Bronchial epithelial cell (primary cell): ENCODE measurements at regions not wholly inside any gene's neighbourhood (a gene's known extent, or its start where the extent isn't known, plus 50 kb on each side); places are given as distances from the start of the nearest gene placed in this dataset.

Experiments
- DNase-seq: peaks from one replicate; pipeline ENCODE4 v3.0.0-alpha.2; 2010; ENCODE audit warnings: low read depth
- FAIRE-seq: peaks from 2 replicates; lab custom pipeline; 2011; peaks lifted over from hg19 to GRCh38; lab: Jason Lieb, UNC
- H3K27me3 ChIP-seq: 2 replicates; pipeline ENCODE4 v1.5.1; 2011; ENCODE audit warnings: low read length; ENCODE audit not compliant: control insufficient read depth, insufficient read depth
- H3K36me3 ChIP-seq: 2 replicates; pipeline ENCODE4 v1.5.1; 2011; ENCODE audit warnings: low read length; ENCODE audit not compliant: control insufficient read depth, insufficient read depth
- H3K4me3 ChIP-seq: 2 replicates; pipeline ENCODE4 v1.5.1; 2011; ENCODE audit warnings: mild to moderate bottlenecking, low read depth, low read length, control low read depth
- TF ChIP-seq, protein P1 (sequence below): IDR thresholded peaks from 2 replicates; pipeline ENCODE4 v1.5.1; 2011; ENCODE audit warnings: mild to moderate bottlenecking, moderate library complexity, low read length, control low read depth, inconsistent platforms; ENCODE audit not compliant: insufficient read depth, severe bottlenecking

DNA sequence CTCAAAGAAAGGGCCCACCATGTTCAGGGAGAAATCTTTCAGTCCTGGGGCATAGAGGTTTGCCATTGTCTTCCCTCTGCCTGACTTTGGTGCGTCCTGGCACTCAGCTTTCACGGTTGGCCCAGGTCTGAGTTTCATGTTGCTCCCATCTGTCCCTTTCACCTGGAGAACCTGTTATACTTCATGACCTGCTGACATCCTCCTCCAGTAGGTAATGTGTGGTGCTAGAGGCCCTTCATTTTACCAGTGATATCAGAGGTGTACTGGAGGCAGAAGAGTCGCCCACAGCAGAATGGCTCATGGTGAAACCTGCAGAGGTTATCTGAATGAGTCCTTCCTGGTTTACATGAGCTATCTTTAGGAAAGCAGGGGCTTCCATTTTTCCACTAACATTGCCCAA, 128.8 kb upstream of the DLX2 start:
- FAIRE-seq: no peak
- TF ChIP-seq, protein P1, sequence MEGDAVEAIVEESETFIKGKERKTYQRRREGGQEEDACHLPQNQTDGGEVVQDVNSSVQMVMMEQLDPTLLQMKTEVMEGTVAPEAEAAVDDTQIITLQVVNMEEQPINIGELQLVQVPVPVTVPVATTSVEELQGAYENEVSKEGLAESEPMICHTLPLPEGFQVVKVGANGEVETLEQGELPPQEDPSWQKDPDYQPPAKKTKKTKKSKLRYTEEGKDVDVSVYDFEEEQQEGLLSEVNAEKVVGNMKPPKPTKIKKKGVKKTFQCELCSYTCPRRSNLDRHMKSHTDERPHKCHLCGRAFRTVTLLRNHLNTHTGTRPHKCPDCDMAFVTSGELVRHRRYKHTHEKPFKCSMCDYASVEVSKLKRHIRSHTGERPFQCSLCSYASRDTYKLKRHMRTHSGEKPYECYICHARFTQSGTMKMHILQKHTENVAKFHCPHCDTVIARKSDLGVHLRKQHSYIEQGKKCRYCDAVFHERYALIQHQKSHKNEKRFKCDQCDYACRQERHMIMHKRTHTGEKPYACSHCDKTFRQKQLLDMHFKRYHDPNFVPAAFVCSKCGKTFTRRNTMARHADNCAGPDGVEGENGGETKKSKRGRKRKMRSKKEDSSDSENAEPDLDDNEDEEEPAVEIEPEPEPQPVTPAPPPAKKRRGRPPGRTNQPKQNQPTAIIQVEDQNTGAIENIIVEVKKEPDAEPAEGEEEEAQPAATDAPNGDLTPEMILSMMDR: no peak
- DNase-seq: no peak
- no peak overlapping the region for H3K4me3 ChIP-seq
- no peaks in the 10 kb centered on the region for H3K36me3 ChIP-seq
- no peaks in the 10 kb centered on the region for H3K27me3 ChIP-seq

DNA sequence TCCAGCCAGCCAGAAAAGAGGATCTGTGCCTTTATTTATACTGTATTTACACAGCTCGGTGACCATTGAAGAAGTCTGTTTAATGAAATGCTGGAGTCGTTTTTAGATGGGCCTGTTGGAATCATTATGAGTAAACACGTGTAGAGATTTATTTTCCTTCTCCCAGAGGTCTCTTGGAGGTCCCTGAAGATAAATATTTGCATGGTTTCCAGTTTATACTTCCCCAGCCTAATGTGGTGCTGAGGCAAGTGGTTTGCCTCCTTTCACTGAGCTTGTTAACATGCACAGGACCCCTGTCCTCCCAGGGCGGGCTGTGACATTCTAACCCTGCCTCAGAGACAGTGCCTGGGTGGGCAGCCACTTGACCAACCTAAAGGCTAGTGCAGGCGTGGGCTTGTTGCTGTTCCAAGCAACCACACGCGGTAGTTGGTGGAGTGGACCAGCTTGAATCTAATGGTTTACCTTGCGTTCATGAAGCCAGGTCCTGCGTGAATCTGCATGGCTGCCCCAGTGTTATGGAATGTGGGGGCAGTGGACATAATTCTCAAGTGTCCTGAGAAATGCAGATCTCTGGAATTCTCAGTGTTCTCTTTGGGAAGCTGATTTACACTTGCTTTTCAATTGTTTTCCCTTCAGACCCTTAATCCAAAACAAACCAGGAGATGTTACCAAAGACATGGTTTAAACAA, 130.2 kb upstream of the DLX2 start:
- H3K27me3 ChIP-seq: no peaks in the 10 kb centered on the region
- DNase-seq (no peak), FAIRE-seq (no peak)
- H3K36me3 ChIP-seq: no peaks in the 10 kb centered on the region
- no peak overlapping the region for H3K4me3 ChIP-seq
- TF ChIP-seq, protein P1: no peak

DNA sequence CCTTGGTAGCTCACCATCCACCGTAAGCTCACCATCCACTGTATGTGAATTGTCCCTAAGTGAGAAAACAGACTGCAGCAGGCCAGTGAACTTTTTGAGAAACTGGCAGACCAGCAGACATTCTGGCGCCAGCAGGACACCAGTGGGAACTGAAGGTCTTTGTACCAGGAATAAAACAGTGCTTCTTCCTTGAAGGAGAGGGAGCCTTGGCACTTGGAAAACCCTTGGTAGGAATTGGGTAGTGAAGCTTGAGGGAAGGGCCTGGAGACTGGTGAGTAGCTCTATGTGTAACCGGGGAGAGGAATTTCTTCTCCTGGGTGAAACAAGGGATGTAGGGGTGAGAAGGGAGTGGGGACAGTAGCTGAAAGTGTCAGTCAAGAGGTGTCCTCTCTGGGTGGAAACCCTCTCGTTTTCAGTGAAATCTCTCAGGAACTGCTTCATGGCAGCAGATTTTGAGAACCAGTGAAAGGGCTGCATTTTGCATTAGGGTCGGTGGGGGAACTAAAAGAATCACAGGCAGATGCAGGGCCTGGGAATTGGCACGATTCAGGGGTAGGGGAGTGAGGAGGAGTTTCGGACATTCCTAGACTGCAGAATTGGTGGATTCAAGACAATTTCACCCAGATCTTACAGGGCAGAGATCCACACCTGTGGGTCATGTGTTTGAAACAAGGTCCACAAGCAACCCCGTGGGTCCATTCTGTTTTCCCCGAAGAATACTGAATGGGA, 131.5 kb upstream of the DLX2 start:
- Histone ChIP-seq H3K27me3 (no peaks in the 10 kb centered on the region), H3K36me3 (no peaks in the 10 kb centered on the region), H3K4me3 (no peak overlapping the region)
- TF ChIP-seq, protein P1: no peak
- DNase-seq (no peak), FAIRE-seq (peak; percentile 70)

DNA sequence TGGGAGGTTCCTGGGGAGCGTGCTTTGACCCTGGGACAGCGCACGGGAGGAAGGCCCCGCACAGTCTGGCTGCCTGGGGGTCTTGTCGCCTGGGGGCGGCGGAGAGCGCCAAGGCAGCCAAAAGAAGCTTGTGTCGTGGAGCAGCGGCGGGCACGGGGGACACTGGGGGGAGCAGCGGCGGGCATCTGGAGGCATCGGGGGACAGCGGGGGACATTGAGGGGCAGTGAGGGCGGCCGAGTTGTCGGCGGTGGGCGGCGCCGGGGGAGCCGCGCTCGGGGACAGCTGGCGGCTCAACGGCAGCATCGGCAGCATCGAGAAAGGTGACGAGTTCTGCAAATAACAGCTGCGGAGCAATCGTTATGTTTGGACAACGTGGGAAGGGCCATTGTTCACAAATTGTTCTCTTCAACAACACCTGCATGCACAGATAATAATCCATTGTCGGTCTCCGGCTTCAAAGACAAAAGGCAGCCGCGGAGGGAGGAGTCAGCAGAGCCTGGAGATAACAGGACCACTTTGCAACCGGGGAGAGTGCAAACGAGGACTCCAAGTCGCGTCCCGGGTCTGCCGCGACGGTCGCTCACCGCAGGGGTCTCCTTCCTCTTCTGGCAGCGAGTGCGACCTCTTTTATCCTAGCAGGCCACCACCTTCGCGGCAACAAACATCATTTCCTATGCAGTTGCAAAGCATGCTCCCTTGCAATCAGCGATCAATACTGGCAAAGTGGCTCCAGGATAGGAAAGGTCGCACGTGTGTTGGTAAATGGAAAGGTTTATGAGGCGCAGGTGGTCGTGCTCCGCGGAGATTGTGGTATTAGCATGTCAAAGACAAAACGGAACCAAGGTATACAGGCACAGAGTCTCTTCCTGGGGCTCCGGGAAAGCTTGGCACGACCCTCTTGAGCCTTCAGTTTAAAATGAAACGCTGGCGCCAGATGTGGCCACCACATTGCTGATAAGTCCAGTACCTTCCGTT, 132.3 kb upstream of the DLX2 start:
- no peaks in the 10 kb centered on the region for H3K27me3 ChIP-seq
- FAIRE-seq: no peak
- H3K36me3 ChIP-seq: no peaks in the 10 kb centered on the region
- TF ChIP-seq, protein P1: no peak
- DNase-seq: no peak
- H3K4me3 ChIP-seq: peak overlapping the region; percentile 16

DNA sequence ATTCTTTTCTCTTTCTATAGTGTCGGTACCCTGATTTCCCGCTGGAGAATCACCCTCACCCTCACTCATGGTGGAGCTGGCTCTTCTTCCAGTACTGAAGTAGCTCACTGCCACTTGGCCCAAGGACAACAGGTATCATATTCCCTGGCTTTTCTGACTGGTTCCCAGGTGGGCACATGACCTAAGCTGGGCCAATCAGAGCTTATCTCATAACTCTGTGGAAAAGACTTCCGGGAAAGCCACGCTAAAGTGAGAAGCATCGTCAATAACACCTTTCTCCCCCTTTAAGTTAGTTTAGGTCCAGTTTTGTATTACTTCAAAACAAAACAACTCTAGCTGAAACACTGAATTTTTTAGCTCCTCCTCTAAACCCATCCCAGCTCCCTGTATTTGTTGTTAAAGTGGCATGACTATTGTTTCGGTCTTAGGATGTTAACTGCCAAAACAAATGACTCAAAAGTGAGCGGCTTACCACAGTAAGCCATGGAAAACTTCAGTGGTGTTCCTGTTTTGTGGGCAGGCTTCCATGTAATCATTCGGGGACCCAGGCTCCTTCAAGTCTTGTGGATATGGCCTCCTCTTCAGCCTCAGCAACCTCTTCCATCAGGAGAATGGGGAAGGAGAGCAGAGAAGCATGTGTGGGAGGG, 137.4 kb upstream of the DLX2 start:
- Histone ChIP-seq H3K36me3 (no peaks in the 10 kb centered on the region), H3K27me3 (no peaks in the 10 kb centered on the region), H3K4me3 (no peak overlapping the region)
- TF ChIP-seq, protein P1: no peak
- FAIRE-seq (no peak), DNase-seq (peak; percentile 58)
